Keratinocyte (primary cell): ENCODE measurements at regions not wholly inside any gene's neighbourhood (a gene's known extent, or its start where the extent isn't known, plus 50 kb on each side); places are given as distances from the start of the nearest gene placed in this dataset.

Experiments used
- DNase-seq: peaks from one replicate; pipeline ENCODE4 v3.0.0-alpha.2; 2011; ENCODE audit warnings: low read depth, missing footprints, low spot score
- FAIRE-seq: peaks from 2 replicates; lab custom pipeline; 2011; peaks lifted over from hg19 to GRCh38; lab: Jason Lieb, UNC
- H2AFZ ChIP-seq: 2 replicates; pipeline ENCODE4 v1.6.0; 2012; ENCODE audit warnings: low read length, control low read depth, inconsistent platforms; ENCODE audit not compliant: control insufficient read depth
- H3K27ac ChIP-seq: 2 replicates; pipeline ENCODE4 v1.5.1; 2011; ENCODE audit warnings: low read length; ENCODE audit not compliant: control insufficient read depth, insufficient read depth
- H3K27me3 ChIP-seq: 3 replicates; pipeline ENCODE4 v1.6.0; 2011; ENCODE audit warnings: low read length; ENCODE audit not compliant: control insufficient read depth, insufficient read depth; ENCODE audit errors: extremely low read depth
- H3K36me3 ChIP-seq, 2 experiments: 2 replicates in 1 of 2; 3 replicates in 1 of 2; pipeline ENCODE4 v1.5.1; 2011; ENCODE audit warnings: low read length in 2 of 2, mild to moderate bottlenecking in 1 of 2; ENCODE audit not compliant: control insufficient read depth in 2 of 2, insufficient read depth in 2 of 2; ENCODE audit errors: extremely low read depth in 1 of 2
- H3K4me1 ChIP-seq: 3 replicates; pipeline ENCODE4 v1.5.1; 2011; ENCODE audit warnings: low read length; ENCODE audit not compliant: control insufficient read depth, insufficient read depth; ENCODE audit errors: extremely low read depth
- H3K4me2 ChIP-seq: 3 replicates; pipeline ENCODE4 v1.6.0; 2011; ENCODE audit warnings: low read depth, low read length; ENCODE audit not compliant: control insufficient read depth, insufficient read depth; ENCODE audit errors: extremely low read depth
- H3K4me3 ChIP-seq, 3 experiments: fragments of 200-600 bp in 1 of 3; sonication (generic) in 1 of 3; 2 replicates in 2 of 3; 3 replicates in 1 of 3; pipeline ENCODE4 v1.5.1; 2011 to 2016; ENCODE audit warnings: low read length in 3 of 3, mild to moderate bottlenecking in 3 of 3, control low read depth in 2 of 3, inconsistent platforms in 1 of 3, low read depth in 1 of 3, mixed read lengths in 1 of 3, mixed run types in 1 of 3, moderate library complexity in 1 of 3; ENCODE audit not compliant: control insufficient read depth in 2 of 3, insufficient read depth in 2 of 3; ENCODE audit errors: extremely low read depth in 1 of 3
- H3K79me2 ChIP-seq: 2 replicates; pipeline ENCODE4 v1.6.0; 2012; ENCODE audit warnings: low read length; ENCODE audit not compliant: control insufficient read depth, insufficient read depth
- H3K9ac ChIP-seq: 3 replicates; pipeline ENCODE4 v1.6.0; 2011; ENCODE audit warnings: low read length; ENCODE audit not compliant: control insufficient read depth, insufficient read depth; ENCODE audit errors: extremely low read depth
- H3K9me1 ChIP-seq: 3 replicates; pipeline ENCODE4 v1.6.0; 2011; ENCODE audit warnings: low read length; ENCODE audit not compliant: control insufficient read depth, insufficient read depth; ENCODE audit errors: extremely low read depth
- H3K9me3 ChIP-seq: 2 replicates; pipeline ENCODE4 v1.5.1; 2012; ENCODE audit warnings: low read depth, low read length; ENCODE audit not compliant: control insufficient read depth
- H4K20me1 ChIP-seq: 3 replicates; pipeline ENCODE4 v1.6.0; 2011; ENCODE audit warnings: low read length; ENCODE audit not compliant: control insufficient read depth, insufficient read depth; ENCODE audit errors: extremely low read depth
- CTCF ChIP-seq, 3 experiments: IDR thresholded peaks in 1 of 3; conservative IDR thresholded peaks in 1 of 3; optimal IDR thresholded peaks in 1 of 3; 2 replicates in 2 of 3; 3 replicates in 1 of 3; pipeline versions ENCODE3 to v1.5.1; 2011; ENCODE audit warnings: low read length in 3 of 3, mild to moderate bottlenecking in 3 of 3, moderate library complexity in 2 of 3, control low read depth in 1 of 3, inconsistent platforms in 1 of 3; ENCODE audit not compliant: insufficient read depth in 2 of 3; ENCODE audit errors: extremely low read depth in 1 of 3
- EZH2 ChIP-seq: IDR thresholded peaks from one replicate; pipeline ENCODE4 v1.6.1; 2012; ENCODE audit warnings: inconsistent platforms, mild to moderate bottlenecking, low read length, moderate library complexity
- dilution Hi-C: fragments of 300-500 bp; cut with MboI; formaldehyde crosslinking; loops from one replicate; pipeline ENCODE4 v1.7.0; 2020; ENCODE audit warnings: low sequenced_read_pairs; ENCODE audit not compliant: extremely low pct_ligation_motif_present

- Histone ChIP-seq H3K9me3 (no peaks in the 10 kb centered on the region), H3K9me1 (no peaks in the 10 kb centered on the region), H4K20me1 (no peaks in the 10 kb centered on the region), H3K79me2 (no peaks in the 10 kb centered on the region), H3K4me2 (no peak overlapping the region), H2AFZ (no peak overlapping the region), H3K27ac (no peak overlapping the region), H3K4me1 (no peaks in the 10 kb centered on the region), H3K36me3 (no peaks in the 10 kb centered on the region), H3K27me3 (no peaks in the 10 kb centered on the region), H3K9ac (no peak overlapping the region), H3K4me3 (no peak overlapping the region)
- FAIRE-seq (no peak), DNase-seq (no peak)
- dilution Hi-C loops = no loop called here
- TF ChIP-seq CTCF (optimal IDR thresholded peaks at IDR 0.05 in 1 of 3, IDR thresholded peaks at IDR 0.05 in 1 of 3, conservative IDR thresholded peaks at IDR 0.05 in 1 of 3; ENCODE audit: extremely low read depth in 1 of 3, insufficient read depth in 2 of 3, low read length in 3 of 3) (no peak), EZH2 (no peak)
Measured at GRCh38 chr18:2348003-2348402, 223.3 kb downstream of the METTL4 start.

- no peak overlapping the region for H2AFZ ChIP-seq
- H3K79me2 ChIP-seq = no peaks in the 10 kb centered on the region
- FAIRE-seq (no peak), DNase-seq (no peak)
- H3K36me3 ChIP-seq = no peaks in the 10 kb centered on the region
- no peaks in the 10 kb centered on the region for H3K4me1 ChIP-seq
- H3K27ac ChIP-seq = no peak overlapping the region
- dilution Hi-C loops = no loop called here
- TF ChIP-seq EZH2 (no peak), CTCF (optimal IDR thresholded peaks at IDR 0.05 in 1 of 3, IDR thresholded peaks at IDR 0.05 in 1 of 3, conservative IDR thresholded peaks at IDR 0.05 in 1 of 3; ENCODE audit: extremely low read depth in 1 of 3, insufficient read depth in 2 of 3, low read length in 3 of 3) (no peak)
- H3K4me3 ChIP-seq = no peak overlapping the region
- no peak overlapping the region for H3K4me2 ChIP-seq
- no peaks in the 10 kb centered on the region for H3K27me3 ChIP-seq
- H3K9me1 ChIP-seq = no peaks in the 10 kb centered on the region
- H3K9me3 ChIP-seq = no peaks in the 10 kb centered on the region
- H4K20me1 ChIP-seq = no peaks in the 10 kb centered on the region
- no peak overlapping the region for H3K9ac ChIP-seq
Measured at GRCh38 chr18:2351126-2351850, 220.0 kb downstream of the METTL4 start.
